Liver (tissue), 8 donors: ENCODE measurements at regions not wholly inside any gene's neighbourhood (a gene's known extent, or its start where the extent isn't known, plus 50 kb on each side); places are given as distances from the start of the nearest gene placed in this dataset.

ENCODE experiments used
- DNase-seq: peaks from one replicate; pipeline ENCODE4 v3.0.0-alpha.2; 2017; ENCODE audit warnings: low spot score
- H3K27ac ChIP-seq, 2 donors: one replicate each; pipeline ENCODE4 v1.7.0; 2013; ENCODE audit warnings: inconsistent platforms in 2 of 2, low read length in 2 of 2, control low read depth in 1 of 2, low read depth in 1 of 2, mild to moderate bottlenecking in 1 of 2
- H3K27me3 ChIP-seq, 4 donors: one replicate each; pipeline versions ENCODE4 v1.6.1 to v1.7.0; 2013; ENCODE audit warnings: low read length in 3 of 4, inconsistent platforms in 1 of 4, mild to moderate bottlenecking in 1 of 4, moderate library complexity in 1 of 4; ENCODE audit not compliant: control insufficient read depth in 4 of 4, insufficient read depth in 4 of 4
- H3K36me3 ChIP-seq, 4 donors: one replicate each; pipeline versions ENCODE4 v1.6.1 to v1.7.0; 2013; ENCODE audit warnings: low read length in 3 of 4, mild to moderate bottlenecking in 3 of 4, low read depth in 1 of 4, moderate library complexity in 1 of 4; ENCODE audit not compliant: control insufficient read depth in 4 of 4, insufficient read depth in 3 of 4
- H3K4me1 ChIP-seq, 4 donors: one replicate each; pipeline versions ENCODE4 v1.6.1 to v1.7.0; 2013; ENCODE audit warnings: low read length in 3 of 4, mild to moderate bottlenecking in 3 of 4, moderate library complexity in 1 of 4; ENCODE audit not compliant: control insufficient read depth in 4 of 4, insufficient read depth in 4 of 4
- H3K4me3 ChIP-seq, 3 donors: one replicate each; pipeline versions ENCODE4 v1.6.1 to v1.7.0; 2013; ENCODE audit warnings: low read length in 3 of 3, control low read depth in 1 of 3, low read depth in 1 of 3, mild to moderate bottlenecking in 1 of 3
- H3K9ac ChIP-seq, 2 donors: one replicate each; pipeline ENCODE4 v1.7.0; 2013; ENCODE audit warnings: low read length in 2 of 2, mild to moderate bottlenecking in 2 of 2, moderate library complexity in 2 of 2, control low read depth in 1 of 2, low read depth in 1 of 2
- H3K9me3 ChIP-seq, 4 donors: one replicate each; pipeline versions ENCODE4 v1.6.1 to v1.7.0; 2013; ENCODE audit warnings: low read length in 3 of 4; ENCODE audit not compliant: control insufficient read depth in 4 of 4
- ATF3 ChIP-seq: IDR thresholded peaks from 2 replicates; pipeline ENCODE4 v1.6.1; 2016; ENCODE audit warnings: antibody characterized with exemption
- CTCF ChIP-seq: fragments of 150-350 bp; IDR thresholded peaks from 2 replicates; pipeline ENCODE4 v1.5.1; 2017; ENCODE audit warnings: improper control_type of control experiment, low read depth, low read length; ENCODE audit not compliant: missing input control
- EGR1 ChIP-seq, 2 donors: IDR thresholded peaks; 2 replicates each; pipeline ENCODE4 v1.6.1; 2016 to 2018; ENCODE audit warnings: antibody characterized with exemption in 2 of 2, low read depth in 2 of 2
- GABPA ChIP-seq, 2 donors: IDR thresholded peaks in 1 of 2; conservative IDR thresholded peaks in 1 of 2; 2 replicates each; pipeline ENCODE4 v1.6.1; 2016; ENCODE audit warnings: antibody characterized with exemption in 2 of 2, mild to moderate bottlenecking in 1 of 2, moderate library complexity in 1 of 2
- HNF4A ChIP-seq, 2 donors: conservative IDR thresholded peaks; 2 replicates each; pipeline ENCODE4 v1.6.1; 2016; ENCODE audit warnings: antibody characterized with exemption in 2 of 2, mild to moderate bottlenecking in 2 of 2
- HNF4G ChIP-seq: IDR thresholded peaks from 2 replicates; pipeline ENCODE4 v1.6.1; 2016; ENCODE audit warnings: antibody characterized with exemption
- JUND ChIP-seq, 2 donors: IDR thresholded peaks; 2 replicates each; pipeline ENCODE4 v1.6.1; 2016; ENCODE audit warnings: antibody characterized with exemption in 2 of 2
- NR2F2 ChIP-seq: IDR thresholded peaks from 2 replicates; pipeline ENCODE4 v1.6.1; 2016; ENCODE audit warnings: antibody characterized with exemption
- RAD21 ChIP-seq, 2 donors: IDR thresholded peaks; 2 replicates each; pipeline ENCODE4 v1.6.1; 2016; ENCODE audit warnings: antibody characterized with exemption in 2 of 2, mild to moderate bottlenecking in 2 of 2
- REST ChIP-seq: IDR thresholded peaks from 2 replicates; pipeline ENCODE4 v1.6.1; 2016; ENCODE audit warnings: antibody characterized with exemption, mild to moderate bottlenecking
- SP1 ChIP-seq: IDR thresholded peaks from 2 replicates; pipeline ENCODE4 v1.6.1; 2018; ENCODE audit warnings: antibody characterized with exemption, mild to moderate bottlenecking
- ZBTB33 ChIP-seq: IDR thresholded peaks from 2 replicates; pipeline ENCODE4 v1.6.1; 2016; ENCODE audit warnings: antibody characterized with exemption
- WGBS: extraction: QIAGEN DNeasy Blood & Tissue Kit; methylation state at CpG from one replicate; pipeline ENCODE4 v1.1.7; 2013; 5-methylcytosine and 5-hydroxymethylcytosine counted together
- donor health status: healthy.
- donor health status: healthy.
- donor health status: healthy.
- donor health status: healthy.
- donor health status: healthy.

- TF ChIP-seq CTCF (no peak), SP1 (no peak), RAD21 (IDR thresholded peaks at IDR 0.05) (no peak), HNF4A (conservative IDR thresholded peaks at IDR 0.05) (no peak), HNF4G (no peak), ZBTB33 (no peak)
Observed at GRCh38 chr1:162952956-162953355, 92.0 kb upstream of the CCDC190 start (continued).

GRCh38 chr1:162951553-162952315 lies 90.8 kb upstream of the CCDC190 start:
- Histone ChIP-seq H3K9me3 (no peaks in the 10 kb centered on the region), H3K36me3 (no peaks in the 10 kb centered on the region), H3K4me3 (no peak overlapping the region), H3K27me3 (no peaks in the 10 kb centered on the region), H3K9ac (no peak overlapping the region), H3K4me1 (no peaks in the 10 kb centered on the region), H3K27ac (no peak overlapping the region)
- no peak for TF ChIP-seq EGR1 (IDR thresholded peaks at IDR 0.05; ENCODE audit: low read depth in 2 of 2)
- DNase-seq = no peak
- WGBS = 77% methylated on average over 2 of the region's 2 CpGs

- no peaks in the 10 kb centered on the region for H3K4me1 ChIP-seq
- no peak for DNase-seq
- no peaks in the 10 kb centered on the region for H3K36me3 ChIP-seq
Observed at GRCh38 chr1:162950187-162950586, 89.2 kb upstream of the CCDC190 start.

More at GRCh38 chr1:162950187-162950586, 89.2 kb upstream of the CCDC190 start:
- Histone ChIP-seq H3K27me3 (no peaks in the 10 kb centered on the region), H3K4me3 (no peak overlapping the region), H3K27ac (no peak overlapping the region), H3K9ac (no peak overlapping the region), H3K9me3 (no peaks in the 10 kb centered on the region)
- TF ChIP-seq NR2F2 (no peak), GABPA (IDR thresholded peaks at IDR 0.05 in 1 of 2, conservative IDR thresholded peaks at IDR 0.05 in 1 of 2) (no peak), ATF3 (no peak), SP1 (no peak), EGR1 (IDR thresholded peaks at IDR 0.05; ENCODE audit: low read depth in 2 of 2) (no peak), JUND (IDR thresholded peaks at IDR 0.05) (no peak), REST (no peak)
